Gastroesophageal sphincter (tissue), 4 donors: ENCODE measurements at regions not wholly inside any gene's neighbourhood (a gene's known extent, or its start where the extent isn't known, plus 50 kb on each side); places are given as distances from the start of the nearest gene placed in this dataset.

Experiments used
- ATAC-seq: fragments of 150-250 bp; one replicate; pipeline ENCODE4 v1.9.1; 2016; ENCODE audit warnings: mild to moderate bottlenecking, moderate library complexity
- H3K27ac ChIP-seq, 4 donors: fragments of 200-600 bp; sonication (generic) in 3 of 4; 1 replicate in 3 of 4; 2 replicates in 1 of 4; pipeline ENCODE4 v1.5.1; 2016 to 2019
- H3K27me3 ChIP-seq: fragments of 200-600 bp; sonication (generic); one replicate; pipeline ENCODE4 v1.5.1; 2019
- H3K36me3 ChIP-seq, 2 donors: fragments of 200-600 bp; sonication (generic); one replicate each; pipeline ENCODE4 v1.5.1; 2019; ENCODE audit warnings: control low read depth in 1 of 2
- H3K4me1 ChIP-seq, 3 donors: fragments of 200-600 bp; sonication (generic); 1 replicate in 2 of 3; 2 replicates in 1 of 3; pipeline ENCODE4 v1.5.1; 2016 to 2019; ENCODE audit warnings: control low read depth in 2 of 3
- H3K4me3 ChIP-seq, 2 donors: fragments of 200-600 bp; sonication (generic); one replicate each; pipeline ENCODE4 v1.5.1; 2019; ENCODE audit warnings: mild to moderate bottlenecking in 1 of 2, moderate library complexity in 1 of 2
- H3K9me3 ChIP-seq, 3 donors: fragments of 200-600 bp; sonication (generic); one replicate each; pipeline ENCODE4 v1.5.1; 2017 to 2019; ENCODE audit warnings: control low read depth in 2 of 3
- EP300 ChIP-seq: sonication (generic); formaldehyde crosslinking; IDR thresholded peaks from one replicate; pipeline ENCODE4 v1.6.1; 2017; ENCODE audit warnings: antibody characterized with exemption, mild to moderate bottlenecking
- POLR2A ChIP-seq, 2 donors: fragments of 450-650 bp; IDR thresholded peaks; one replicate each; pipeline ENCODE4 v1.6.1; 2017; ENCODE audit warnings: antibody characterized with exemption in 2 of 2, mild to moderate bottlenecking in 2 of 2, moderate library complexity in 1 of 2
- POLR2AphosphoS5 ChIP-seq: sonication (generic); formaldehyde crosslinking; IDR thresholded peaks from one replicate; pipeline ENCODE4 v1.6.1; 2017; ENCODE audit warnings: antibody characterized with exemption
- WGBS, 2 donors: methylation state at CpG; one replicate each; pipeline ENCODE4 v1.1.5; 2018; ENCODE audit warnings: low coverage in 1 of 2; 5-methylcytosine and 5-hydroxymethylcytosine counted together
- TF ChIP-seq, protein P1 (sequence below), 4 experiments: fragments of 200-600 bp in 2 of 4; fragments of 450-650 bp in 2 of 4; sonication (generic) in 1 of 4; IDR thresholded peaks; one replicate each; pipeline ENCODE4 v1.5.1; 2017 to 2019; ENCODE audit warnings: antibody characterized with exemption in 4 of 4, mild to moderate bottlenecking in 2 of 4, moderate library complexity in 2 of 4

DNA sequence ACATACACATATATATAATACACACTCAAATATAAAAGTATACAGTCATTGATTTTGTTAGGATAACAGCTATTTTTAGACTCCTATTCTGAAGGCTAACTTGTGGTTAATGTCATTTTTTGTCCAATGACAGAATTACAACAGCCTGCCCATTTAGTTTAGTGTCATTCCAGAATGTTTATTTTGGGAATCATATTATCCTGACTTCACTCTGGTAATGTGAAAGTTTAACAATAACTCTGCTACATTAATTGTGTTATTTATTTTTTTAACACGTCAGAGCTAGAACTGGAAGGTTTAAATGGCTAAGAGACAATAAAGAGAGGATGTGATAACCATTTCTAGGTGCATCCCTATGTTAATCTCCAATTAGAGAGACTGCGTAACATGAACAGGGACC is 648.1 kb downstream of the USP25 start:
- ATAC-seq: no peak
- Histone ChIP-seq H3K4me1 (peaks cover 5 to 34% (median 13%) of the 10 kb centered on the region in 3 donors), H3K9me3 (no peaks in the 10 kb centered on the region), H3K27me3 (no peaks in the 10 kb centered on the region), H3K27ac (no peak overlapping the region), H3K36me3 (no peaks in the 10 kb centered on the region), H3K4me3 (no peak overlapping the region)
- TF ChIP-seq EP300: no peak
- 54 to 58% methylated on average over 2 of the region's 2 CpGs for WGBS, 2 donors

DNA sequence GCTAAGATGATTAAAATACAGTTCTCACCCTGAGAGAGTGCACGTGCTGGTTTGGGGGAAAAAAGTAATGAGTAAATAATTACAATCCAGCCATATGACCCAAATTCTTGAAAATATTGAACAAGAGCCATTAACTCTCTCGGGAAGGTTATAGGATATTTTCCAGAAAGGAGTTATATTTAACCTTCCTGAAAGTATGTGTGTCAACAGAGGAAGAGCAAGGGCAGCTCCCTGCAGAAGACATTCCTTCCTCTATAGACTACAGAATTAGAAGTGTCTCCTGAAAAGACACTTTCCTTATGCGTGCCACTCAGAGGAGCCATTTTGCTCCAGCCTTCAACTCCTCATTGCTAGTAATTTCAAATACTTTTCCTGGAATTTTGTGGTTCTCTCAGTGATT is 648.7 kb downstream of the USP25 start:
- ATAC-seq: no peak
- TF ChIP-seq, protein P1, sequence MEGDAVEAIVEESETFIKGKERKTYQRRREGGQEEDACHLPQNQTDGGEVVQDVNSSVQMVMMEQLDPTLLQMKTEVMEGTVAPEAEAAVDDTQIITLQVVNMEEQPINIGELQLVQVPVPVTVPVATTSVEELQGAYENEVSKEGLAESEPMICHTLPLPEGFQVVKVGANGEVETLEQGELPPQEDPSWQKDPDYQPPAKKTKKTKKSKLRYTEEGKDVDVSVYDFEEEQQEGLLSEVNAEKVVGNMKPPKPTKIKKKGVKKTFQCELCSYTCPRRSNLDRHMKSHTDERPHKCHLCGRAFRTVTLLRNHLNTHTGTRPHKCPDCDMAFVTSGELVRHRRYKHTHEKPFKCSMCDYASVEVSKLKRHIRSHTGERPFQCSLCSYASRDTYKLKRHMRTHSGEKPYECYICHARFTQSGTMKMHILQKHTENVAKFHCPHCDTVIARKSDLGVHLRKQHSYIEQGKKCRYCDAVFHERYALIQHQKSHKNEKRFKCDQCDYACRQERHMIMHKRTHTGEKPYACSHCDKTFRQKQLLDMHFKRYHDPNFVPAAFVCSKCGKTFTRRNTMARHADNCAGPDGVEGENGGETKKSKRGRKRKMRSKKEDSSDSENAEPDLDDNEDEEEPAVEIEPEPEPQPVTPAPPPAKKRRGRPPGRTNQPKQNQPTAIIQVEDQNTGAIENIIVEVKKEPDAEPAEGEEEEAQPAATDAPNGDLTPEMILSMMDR (IDR thresholded peaks at IDR 0.05): peak in 1 of 4 experiments; percentile 8
- no peak for TF ChIP-seq EP300
- no peak for TF ChIP-seq POLR2A (IDR thresholded peaks at IDR 0.05)
- Histone ChIP-seq H3K36me3 (no peaks in the 10 kb centered on the region), H3K4me3 (no peak overlapping the region), H3K27me3 (no peaks in the 10 kb centered on the region), H3K9me3 (no peaks in the 10 kb centered on the region), H3K27ac (no peak overlapping the region), H3K4me1 (peaks cover 5 to 34% (median 13%) of the 10 kb centered on the region in 3 donors)
- WGBS, 2 donors: 27 to 28% methylated on average over 3 of the region's 3 CpGs

DNA sequence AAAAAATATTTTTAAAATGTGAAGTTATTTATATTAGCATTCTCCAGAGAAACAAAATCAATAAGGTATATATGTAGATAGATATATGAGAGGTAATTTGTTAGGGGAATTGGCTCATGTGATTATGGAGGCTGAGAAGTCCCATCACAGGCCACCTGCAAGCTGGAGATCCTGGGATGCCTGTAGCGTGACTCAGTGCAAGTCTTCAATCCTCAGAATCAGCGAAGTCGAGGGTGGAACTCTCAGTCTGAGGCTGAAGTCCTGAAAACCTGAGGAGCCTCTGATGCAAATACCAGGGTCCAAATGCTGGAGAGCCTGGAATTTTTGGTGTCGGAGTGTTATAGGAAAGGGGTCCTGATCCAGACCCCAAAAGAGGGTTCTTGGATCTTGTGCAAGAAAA is 658.5 kb downstream of the USP25 start:
- no peak for ATAC-seq
- Histone ChIP-seq H3K36me3 (no peaks in the 10 kb centered on the region), H3K27me3 (no peaks in the 10 kb centered on the region), H3K4me3 (no peak overlapping the region), H3K27ac (no peak overlapping the region), H3K9me3 (no peaks in the 10 kb centered on the region), H3K4me1 (no peaks in the 10 kb centered on the region)
- TF ChIP-seq, protein P1 (IDR thresholded peaks at IDR 0.05): no peak
- TF ChIP-seq POLR2AphosphoS5 (no peak), POLR2A (IDR thresholded peaks at IDR 0.05) (no peak), EP300 (no peak)
- WGBS, 2 donors: 90% methylated on average over 4 of the region's 4 CpGs; no CpG with 5 or more reads in 1 of the 2 donors

DNA sequence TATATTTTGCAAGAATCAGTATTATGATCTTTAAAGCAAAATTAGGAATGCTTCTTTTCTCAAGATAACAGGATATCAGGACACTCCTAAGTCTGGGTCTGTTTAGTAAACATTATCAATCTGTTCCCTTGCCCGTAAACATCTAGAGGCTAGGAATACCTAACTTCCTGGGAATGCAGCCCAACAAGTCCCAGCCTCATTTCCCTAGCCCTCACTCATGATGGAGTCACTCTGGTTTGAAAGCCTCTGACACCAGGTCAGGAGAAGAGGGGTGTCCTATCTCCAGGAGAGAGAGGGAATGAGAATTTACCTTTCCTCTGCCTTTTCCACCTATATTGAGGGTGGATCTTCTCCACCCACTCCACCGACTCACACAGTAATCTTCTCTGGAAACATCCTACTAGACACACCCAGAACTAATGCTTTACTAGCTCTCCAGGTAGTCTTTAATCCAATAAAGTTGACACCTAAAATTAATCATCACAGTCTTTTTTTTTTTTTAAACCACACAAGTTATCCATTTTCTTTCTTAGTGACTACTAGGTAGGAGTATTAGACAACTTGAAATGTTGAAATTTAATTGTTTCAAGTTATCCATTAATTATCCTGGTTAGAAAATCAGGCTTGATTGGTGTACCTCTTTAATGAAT is 659.3 kb downstream of the USP25 start:
- no peaks in the 10 kb centered on the region for H3K9me3 ChIP-seq
- H3K27me3 ChIP-seq: no peaks in the 10 kb centered on the region
- H3K27ac ChIP-seq: no peak overlapping the region
- WGBS, 2 donors: 94% methylated on average over 2 of the region's 2 CpGs
- TF ChIP-seq EP300: no peak
- no peak for TF ChIP-seq POLR2A (IDR thresholded peaks at IDR 0.05)
- TF ChIP-seq, protein P1 (IDR thresholded peaks at IDR 0.05): no peak
- TF ChIP-seq POLR2AphosphoS5: no peak
- H3K4me1 ChIP-seq: no peaks in the 10 kb centered on the region
- no peak overlapping the region for H3K4me3 ChIP-seq
- ATAC-seq: no peak
- no peaks in the 10 kb centered on the region for H3K36me3 ChIP-seq

DNA sequence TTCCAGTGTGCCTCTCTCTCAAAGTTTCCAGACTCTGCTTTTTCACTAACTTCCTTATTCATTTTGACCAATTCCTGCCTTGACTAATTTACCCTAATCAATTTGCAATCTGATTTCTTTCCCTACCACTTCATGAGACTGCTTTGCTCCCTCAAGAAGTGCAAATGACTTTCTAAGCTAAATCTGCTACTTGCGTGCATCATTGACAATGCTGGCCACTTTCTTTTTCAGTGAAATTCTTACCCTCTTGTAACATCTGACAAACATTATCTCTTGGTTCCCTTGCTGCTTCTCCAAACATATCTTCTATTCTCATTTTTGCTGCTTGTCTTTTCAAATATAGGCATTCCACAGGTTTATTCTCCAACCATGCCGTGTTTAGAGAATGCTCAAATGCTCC is 659.9 kb downstream of the USP25 start:
- TF ChIP-seq, protein P1 (IDR thresholded peaks at IDR 0.05): no peak
- TF ChIP-seq POLR2AphosphoS5 (no peak), POLR2A (IDR thresholded peaks at IDR 0.05) (no peak), EP300 (no peak)
- no peak for ATAC-seq
- Histone ChIP-seq H3K4me3 (no peak overlapping the region), H3K4me1 (no peaks in the 10 kb centered on the region), H3K27ac (no peak overlapping the region), H3K36me3 (no peaks in the 10 kb centered on the region), H3K27me3 (no peaks in the 10 kb centered on the region), H3K9me3 (no peaks in the 10 kb centered on the region)
- WGBS, 2 donors: 80 to 88% methylated on average over 2 of the region's 2 CpGs
